Naive B cell (primary cell): ENCODE measurements at regions not wholly inside any gene's neighbourhood (a gene's known extent, or its start where the extent isn't known, plus 50 kb on each side); places are given as distances from the start of the nearest gene placed in this dataset.
A peak's percentile ranks its signal among the peaks of the same experiment; 100 is the strongest.

ENCODE experiments used
- ATAC-seq, 2 donors: fragments of 150-1000 bp; cut with Tn5 transposase; 2 replicates each; pipeline ENCODE4 v1.10.0; 2021; ENCODE audit warnings: low read depth in 2 of 2, mild to moderate bottlenecking in 2 of 2, moderate library complexity in 2 of 2
- DNase-seq: peaks from one replicate; pipeline ENCODE4 v3.0.0; 2022
- H3K27ac Mint-ChIP-seq, 6 donors: one replicate each; pipeline ENCODE4 v1.8.0; 2020 to 2022; ENCODE audit warnings: mild to moderate bottlenecking in 6 of 6, mixed read lengths in 6 of 6, moderate library complexity in 5 of 6, inconsistent platforms in 2 of 6
- H3K27me3 Mint-ChIP-seq, 3 donors: one replicate each; pipeline ENCODE4 v1.8.0; 2021 to 2022; ENCODE audit warnings: mixed read lengths in 3 of 3, mild to moderate bottlenecking in 1 of 3
- H3K36me3 Mint-ChIP-seq, 2 donors: one replicate each; pipeline ENCODE4 v1.8.0; 2020 to 2022; ENCODE audit warnings: mixed read lengths in 2 of 2, inconsistent platforms in 1 of 2, mild to moderate bottlenecking in 1 of 2
- H3K4me1 Mint-ChIP-seq, 3 donors: one replicate each; pipeline ENCODE4 v1.8.0; 2020 to 2022; ENCODE audit warnings: mixed read lengths in 3 of 3, inconsistent platforms in 1 of 3, mild to moderate bottlenecking in 1 of 3, moderate library complexity in 1 of 3
- H3K4me3 Mint-ChIP-seq, 8 donors: one replicate each; pipeline ENCODE4 v1.8.0; 2020 to 2022; ENCODE audit warnings: mild to moderate bottlenecking in 8 of 8, mixed read lengths in 8 of 8, moderate library complexity in 8 of 8, inconsistent platforms in 2 of 8
- H3K9me3 Mint-ChIP-seq, 7 donors: one replicate each; pipeline ENCODE4 v1.8.0; 2020 to 2022; ENCODE audit warnings: mixed read lengths in 7 of 7, mild to moderate bottlenecking in 5 of 7, inconsistent platforms in 2 of 7, moderate library complexity in 1 of 7

GRCh38 chr17:77316191-77316641 is 175.4 kb downstream of the SEC14L1 start:
- DNase-seq (no peak), ATAC-seq (no peak)
- Mint-ChIP-seq H3K4me1 (peaks cover 32 to 62% (median 55%) of the 10 kb centered on the region in 3 donors), H3K27ac (no peak overlapping the region), H3K4me3 (no peak overlapping the region), H3K9me3 (no peaks in the 10 kb centered on the region), H3K27me3 (no peaks in the 10 kb centered on the region), H3K36me3 (no peaks in the 10 kb centered on the region)

DNA sequence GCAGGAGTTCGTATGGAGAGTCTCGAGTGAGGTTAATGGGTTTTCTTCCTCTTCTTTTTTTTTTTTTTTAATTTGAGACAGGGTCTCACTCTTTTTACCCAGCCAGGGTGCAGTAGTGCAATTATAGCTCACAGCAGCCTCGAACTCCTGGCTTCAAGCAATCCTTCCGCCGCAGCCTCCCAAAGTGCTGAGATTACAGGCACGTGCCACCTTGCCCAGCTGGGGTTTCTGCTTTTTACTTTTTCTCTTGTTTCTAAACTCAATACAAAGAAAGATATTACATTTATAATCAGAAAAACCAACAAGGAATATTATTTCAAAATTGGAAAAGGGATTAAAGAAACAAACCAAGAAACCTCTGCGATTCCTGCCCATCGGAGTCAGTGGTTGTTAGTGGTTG is 175.9 kb downstream of the SEC14L1 start:
- H3K4me3 Mint-ChIP-seq, result no peak overlapping the region
- peak overlapping the region in 3 of 6 donors; percentile 47 to 86 (median 74) for H3K27ac Mint-ChIP-seq
- ATAC-seq (no peak), DNase-seq (no peak)
- H3K9me3 Mint-ChIP-seq, result no peaks in the 10 kb centered on the region
- no peaks in the 10 kb centered on the region for H3K36me3 Mint-ChIP-seq
- no peaks in the 10 kb centered on the region for H3K27me3 Mint-ChIP-seq
- peaks cover 30 to 62% (median 55%) of the 10 kb centered on the region in 3 donors for H3K4me1 Mint-ChIP-seq

DNA sequence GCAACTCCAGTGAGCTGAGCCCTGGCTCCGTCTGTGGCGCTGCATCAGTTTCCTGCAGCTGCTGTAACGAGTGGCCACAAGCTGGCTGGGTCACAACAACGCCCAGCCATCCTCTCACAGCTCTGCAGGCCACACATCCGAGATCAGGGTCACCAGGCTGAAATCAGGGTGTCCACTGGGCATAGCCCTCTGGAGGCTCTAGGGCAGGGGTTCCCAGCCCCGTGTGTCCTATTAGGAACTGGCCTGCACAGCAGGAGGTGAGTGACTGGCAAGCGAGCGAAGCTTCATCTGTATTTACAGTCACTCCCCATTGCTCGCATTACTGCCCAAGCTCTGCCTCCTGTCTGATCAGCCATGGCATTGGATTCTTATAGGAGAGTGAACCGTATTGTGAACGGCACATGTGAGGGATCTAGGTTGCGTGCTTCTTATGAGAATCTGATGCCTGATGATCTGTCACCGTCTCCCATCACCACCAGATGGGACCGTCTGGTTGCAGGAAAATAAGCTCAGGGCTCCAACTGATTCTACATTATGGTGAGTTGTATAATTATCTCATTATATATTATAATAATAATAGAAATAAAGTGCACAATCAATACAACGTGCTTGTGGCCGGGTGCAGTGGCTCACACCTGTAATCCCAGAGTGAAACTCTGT is 176.5 kb downstream of the SEC14L1 start:
- Mint-ChIP-seq H3K9me3 (no peaks in the 10 kb centered on the region), H3K27me3 (no peaks in the 10 kb centered on the region), H3K36me3 (no peaks in the 10 kb centered on the region), H3K4me1 (peaks cover 31 to 60% (median 55%) of the 10 kb centered on the region in 3 donors), H3K27ac (peak overlapping the region in 2 of 6 donors; percentile 72 to 74), H3K4me3 (no peak overlapping the region)
- no peak for DNase-seq
- no peak for ATAC-seq

- no peaks in the 10 kb centered on the region for H3K36me3 Mint-ChIP-seq
- peaks cover 36 to 64% (median 61%) of the 10 kb centered on the region in 3 donors for H3K4me1 Mint-ChIP-seq
- H3K27ac Mint-ChIP-seq, result peak overlapping the region in 1 of 6 donors; percentile 44
- no peak overlapping the region for H3K4me3 Mint-ChIP-seq
- ATAC-seq, result no peak
- H3K27me3 Mint-ChIP-seq, result no peaks in the 10 kb centered on the region
- H3K9me3 Mint-ChIP-seq, result no peaks in the 10 kb centered on the region
- DNase-seq, result no peak
These were observed 177.3 kb downstream of the SEC14L1 start for GRCh38 chr17:77318021-77318420.

GRCh38 chr17:77318491-77319210 is 177.9 kb downstream of the SEC14L1 start:
- Mint-ChIP-seq H3K9me3 (no peaks in the 10 kb centered on the region), H3K27ac (peak overlapping the region; percentile 88 to 99 (median 96)), H3K36me3 (no peaks in the 10 kb centered on the region), H3K27me3 (no peaks in the 10 kb centered on the region), H3K4me1 (peaks cover 41 to 71% (median 67%) of the 10 kb centered on the region in 3 donors), H3K4me3 (peak overlapping the region in 7 of 8 donors; percentile 65 to 92 (median 90))
- no peak for DNase-seq
- ATAC-seq, result peak in 1 of 2 donors; percentile 7

- Mint-ChIP-seq H3K27ac (peak overlapping the region; percentile 88 to 99 (median 96)), H3K27me3 (no peaks in the 10 kb centered on the region), H3K4me1 (peaks cover 49 to 78% (median 75%) of the 10 kb centered on the region in 3 donors), H3K36me3 (no peaks in the 10 kb centered on the region), H3K9me3 (peaks cover 0 to under 1% (median 0%) of the 10 kb centered on the region in 7 donors), H3K4me3 (peak overlapping the region; percentile 65 to 92 (median 90))
- DNase-seq (peak; percentile 64), ATAC-seq (peak; percentile 51 to 68)
These were observed 178.7 kb downstream of the SEC14L1 start for GRCh38 chr17:77319211-77320043.

DNA sequence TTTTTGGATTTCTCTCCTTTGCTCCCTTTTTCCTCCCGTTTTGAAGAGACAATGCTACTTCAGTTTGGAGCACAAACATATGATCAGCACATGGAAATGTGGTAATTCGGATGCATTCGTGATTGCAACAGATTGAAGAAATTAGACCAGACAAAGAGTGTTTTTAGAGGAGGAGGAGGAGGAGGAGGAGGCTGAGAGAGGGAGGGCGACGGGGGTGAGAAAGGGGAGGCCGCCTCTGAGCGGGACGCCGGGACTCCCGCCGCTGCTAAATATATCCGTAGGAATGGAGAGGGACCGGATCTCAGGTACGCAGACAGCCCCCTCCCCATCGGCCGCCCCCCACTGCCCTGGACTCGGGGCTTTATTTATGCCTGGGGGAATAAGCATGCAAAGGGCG is 179.3 kb downstream of the SEC14L1 start:
- H3K27ac Mint-ChIP-seq, result peak overlapping the region in 5 of 6 donors; percentile 93 to 98 (median 96)
- peak overlapping the region in 7 of 8 donors; percentile 69 to 90 (median 88) for H3K4me3 Mint-ChIP-seq
- H3K4me1 Mint-ChIP-seq, result peaks cover 54 to 84% (median 81%) of the 10 kb centered on the region in 3 donors
- no peaks in the 10 kb centered on the region for H3K27me3 Mint-ChIP-seq
- DNase-seq (no peak), ATAC-seq (no peak)
- H3K9me3 Mint-ChIP-seq, result peaks cover 0 to 6% (median 0%) of the 10 kb centered on the region in 7 donors
- no peaks in the 10 kb centered on the region for H3K36me3 Mint-ChIP-seq

GRCh38 chr17:77320485-77321256 is 179.9 kb downstream of the SEC14L1 start:
- Mint-ChIP-seq H3K27ac (peak overlapping the region; percentile 93 to 98 (median 95)), H3K36me3 (no peaks in the 10 kb centered on the region), H3K9me3 (peaks cover 0 to 7% (median 0%) of the 10 kb centered on the region in 7 donors), H3K4me3 (peak overlapping the region; percentile 60 to 88 (median 80)), H3K27me3 (no peaks in the 10 kb centered on the region), H3K4me1 (peaks cover 61 to 86% (median 83%) of the 10 kb centered on the region in 3 donors)
- DNase-seq, result peak; percentile 74
- ATAC-seq, result peak; percentile 37 to 45

GRCh38 chr17:77321649-77322513 is 181.1 kb downstream of the SEC14L1 start:
- H3K4me1 Mint-ChIP-seq, result peaks cover 70 to 90% (median 88%) of the 10 kb centered on the region in 3 donors
- ATAC-seq (no peak), DNase-seq (no peak)
- peak overlapping the region; percentile 72 to 95 (median 89) for H3K4me3 Mint-ChIP-seq
- H3K36me3 Mint-ChIP-seq, result no peaks in the 10 kb centered on the region
- H3K9me3 Mint-ChIP-seq, result peaks cover 0 to 7% (median 0%) of the 10 kb centered on the region in 7 donors
- peak overlapping the region; percentile 93 to 99 (median 98) for H3K27ac Mint-ChIP-seq
- H3K27me3 Mint-ChIP-seq, result no peaks in the 10 kb centered on the region

- Mint-ChIP-seq H3K27ac (peak overlapping the region; percentile 93 to 99 (median 98)), H3K4me1 (peaks cover 74 to 98% (median 91%) of the 10 kb centered on the region in 3 donors), H3K4me3 (peak overlapping the region; percentile 72 to 95 (median 89)), H3K36me3 (no peaks in the 10 kb centered on the region), H3K9me3 (peaks cover 0 to 7% (median 0%) of the 10 kb centered on the region in 7 donors), H3K27me3 (no peaks in the 10 kb centered on the region)
- DNase-seq (peak; percentile 64), ATAC-seq (peak in 1 of 2 donors; percentile 4)
These were observed 182.0 kb downstream of the SEC14L1 start for GRCh38 chr17:77322514-77323412.
